CD4-positive, alpha-beta memory T cell (primary cell): ENCODE measurements at regions not wholly inside any gene's neighbourhood (a gene's known extent, or its start where the extent isn't known, plus 50 kb on each side); places are given as distances from the start of the nearest gene placed in this dataset.
A peak's percentile ranks its signal among the peaks of the same experiment; 100 is the strongest.

Source experiments
- CTCF ChIA-PET: fragments of 350-600 bp; sonication (Branson Sonifier 250); formaldehyde crosslinking; loops from one replicate; lab custom pipeline; 2021; ENCODE audit warnings: inconsistent platforms; ENCODE audit not compliant: partially characterized antibody; lab: Charles Lee
- POLR2A ChIA-PET: fragments of 350-600 bp; sonication (Branson Sonifier 250); formaldehyde crosslinking; loops from one replicate; lab custom pipeline; 2021; ENCODE audit not compliant: partially characterized antibody; lab: Charles Lee
- DNase-seq, 5 donors: peaks; one replicate each; pipeline versions ENCODE4 v3.0.0 to v3.0.0-alpha.2; 2020 to 2022; ENCODE audit warnings: mixed read lengths in 1 of 5
- H3K27ac ChIP-seq: one replicate; pipeline ENCODE4 v1.7.0; 2013; ENCODE audit warnings: low read depth, low read length
- H3K27me3 ChIP-seq: 2 replicates; pipeline ENCODE4 v1.7.0; 2013; ENCODE audit warnings: mild to moderate bottlenecking, low read length, moderate library complexity; ENCODE audit not compliant: insufficient read depth
- H3K36me3 ChIP-seq: 2 replicates; pipeline ENCODE4 v1.7.0; 2013; ENCODE audit warnings: mild to moderate bottlenecking, low read length, moderate library complexity; ENCODE audit not compliant: insufficient read depth
- H3K4me1 ChIP-seq: 2 replicates; pipeline ENCODE4 v1.7.0; 2013; ENCODE audit warnings: mild to moderate bottlenecking, low read length, moderate library complexity; ENCODE audit not compliant: insufficient read depth
- H3K4me3 ChIP-seq, 2 donors: one replicate each; pipeline ENCODE4 v1.7.0; 2013; ENCODE audit warnings: low read length in 2 of 2, mild to moderate bottlenecking in 1 of 2
- H3K9me3 ChIP-seq, 2 donors: one replicate each; pipeline ENCODE4 v1.7.0; 2013; ENCODE audit warnings: low read length in 2 of 2, control low read depth in 1 of 2; ENCODE audit not compliant: control insufficient read depth in 1 of 2
- H3K27ac Mint-ChIP-seq, 7 donors: one replicate each; pipeline ENCODE4 v1.8.0; 2020 to 2021; ENCODE audit warnings: mixed read lengths in 7 of 7, mild to moderate bottlenecking in 6 of 7, inconsistent platforms in 3 of 7, moderate library complexity in 3 of 7
- H3K27me3 Mint-ChIP-seq, 2 donors: one replicate each; pipeline ENCODE4 v1.8.0; 2020 to 2021; ENCODE audit warnings: mixed read lengths in 2 of 2
- H3K36me3 Mint-ChIP-seq, 2 donors: one replicate each; pipeline ENCODE4 v1.8.0; 2020 to 2021; ENCODE audit warnings: mixed read lengths in 2 of 2, inconsistent platforms in 1 of 2, mild to moderate bottlenecking in 1 of 2
- H3K4me1 Mint-ChIP-seq, 4 donors: one replicate each; pipeline ENCODE4 v1.8.0; 2020 to 2021; ENCODE audit warnings: mixed read lengths in 4 of 4, mild to moderate bottlenecking in 1 of 4
- H3K4me3 Mint-ChIP-seq, 8 donors: one replicate each; pipeline ENCODE4 v1.8.0; 2020 to 2021; ENCODE audit warnings: mixed read lengths in 8 of 8, mild to moderate bottlenecking in 7 of 8, moderate library complexity in 6 of 8, inconsistent platforms in 3 of 8
- H3K9me3 Mint-ChIP-seq, 8 donors: one replicate each; pipeline ENCODE4 v1.8.0; 2020 to 2021; ENCODE audit warnings: mixed read lengths in 8 of 8, mild to moderate bottlenecking in 5 of 8, inconsistent platforms in 3 of 8, moderate library complexity in 1 of 8
- intact Hi-C: fragments of 100-400 bp; cut with micrococcal nuclease; formaldehyde crosslinking; loops from one replicate; pipeline ENCODE4 v1.15.1; 2023

DNA sequence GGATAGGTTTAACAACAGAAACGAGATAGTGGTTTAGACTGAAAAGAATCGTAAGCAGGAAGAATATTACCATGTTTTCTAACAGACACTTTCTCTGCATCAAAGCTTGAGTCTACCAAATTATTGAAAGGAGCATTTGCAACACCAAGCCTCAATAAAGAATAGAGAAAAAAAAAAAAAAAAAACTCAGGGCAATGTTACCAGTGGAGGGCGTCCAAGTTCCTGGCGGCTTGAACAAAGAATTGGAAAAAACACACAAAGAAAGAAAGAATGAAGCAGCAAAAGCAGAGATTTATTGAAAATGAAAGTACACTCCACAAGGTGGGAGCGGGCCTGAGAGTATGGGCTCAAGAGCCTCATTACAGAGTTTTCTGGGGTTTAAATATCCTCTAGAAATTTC is 686.5 kb upstream of the ADGRL2 start:
- H3K9me3 ChIP-seq, result no peaks in the 10 kb centered on the region
- ChIA-PET CTCF (no interaction called here), POLR2A (no interaction called here)
- DNase-seq, result no peak
- H3K4me3 ChIP-seq, result no peak overlapping the region
- intact Hi-C loops, result no loop called here
- Mint-ChIP-seq H3K27me3 (no peaks in the 10 kb centered on the region), H3K36me3 (no peaks in the 10 kb centered on the region), H3K4me1 (no peaks in the 10 kb centered on the region), H3K4me3 (no peak overlapping the region), H3K27ac (peak overlapping the region in 1 of 7 donors; percentile 3), H3K9me3 (peaks cover 0 to 12% (median 5%) of the 10 kb centered on the region in 8 donors)
- no peak overlapping the region for H3K27ac ChIP-seq
- H3K4me1 ChIP-seq, result no peaks in the 10 kb centered on the region
- H3K27me3 ChIP-seq, result no peaks in the 10 kb centered on the region
- no peaks in the 10 kb centered on the region for H3K36me3 ChIP-seq

GRCh38 chr1:81113688-81114087 is 687.0 kb upstream of the ADGRL2 start:
- intact Hi-C loops, result no loop called here
- Mint-ChIP-seq H3K36me3 (no peaks in the 10 kb centered on the region), H3K4me1 (no peaks in the 10 kb centered on the region), H3K27ac (no peak overlapping the region), H3K27me3 (no peaks in the 10 kb centered on the region), H3K4me3 (no peak overlapping the region), H3K9me3 (peaks cover 0 to 12% (median 5%) of the 10 kb centered on the region in 8 donors)
- Histone ChIP-seq H3K36me3 (no peaks in the 10 kb centered on the region), H3K27ac (no peak overlapping the region), H3K4me1 (no peaks in the 10 kb centered on the region), H3K27me3 (no peaks in the 10 kb centered on the region), H3K4me3 (no peak overlapping the region), H3K9me3 (no peaks in the 10 kb centered on the region)
- CTCF ChIA-PET, result interaction anchor here (1.7 kb wide), 1 partner anchor 8 kb away, joined by 4 read pairs; no protein-coding TSS in a partner anchor
- no peak for DNase-seq
- POLR2A ChIA-PET, result no interaction called here

DNA sequence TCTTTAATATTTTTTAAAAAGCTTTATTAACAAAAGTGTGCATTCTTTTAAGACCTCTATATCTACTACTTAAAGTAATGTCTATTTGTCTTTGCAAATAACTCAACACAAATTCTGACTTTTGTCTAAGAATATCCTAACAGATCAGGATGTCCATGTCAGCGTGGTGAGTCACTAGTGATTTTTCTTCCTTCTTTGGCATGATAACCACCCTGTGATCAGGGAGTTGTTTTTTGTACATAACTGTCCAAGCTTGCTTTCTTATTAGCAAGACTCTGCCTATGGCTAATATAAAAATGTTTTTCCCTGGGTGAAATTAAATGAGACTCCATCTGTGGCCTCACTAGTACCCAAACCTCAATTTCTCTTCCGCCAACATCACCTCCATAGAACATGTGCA is 688.9 kb upstream of the ADGRL2 start:
- Mint-ChIP-seq H3K4me1 (no peaks in the 10 kb centered on the region), H3K4me3 (no peak overlapping the region), H3K9me3 (peaks cover 0 to 20% (median 10%) of the 10 kb centered on the region in 8 donors), H3K27me3 (no peaks in the 10 kb centered on the region), H3K36me3 (no peaks in the 10 kb centered on the region), H3K27ac (no peak overlapping the region)
- H3K9me3 ChIP-seq, result no peaks in the 10 kb centered on the region
- no peaks in the 10 kb centered on the region for H3K36me3 ChIP-seq
- ChIA-PET POLR2A (no interaction called here), CTCF (interaction anchor here (1.7 kb wide), 1 partner anchor 10 kb away, joined by 4 read pairs; no protein-coding TSS in a partner anchor)
- DNase-seq, result no peak
- H3K4me3 ChIP-seq, result no peak overlapping the region
- intact Hi-C loops, result no loop called here
- H3K27ac ChIP-seq, result no peak overlapping the region
- no peaks in the 10 kb centered on the region for H3K27me3 ChIP-seq
- no peaks in the 10 kb centered on the region for H3K4me1 ChIP-seq

DNA sequence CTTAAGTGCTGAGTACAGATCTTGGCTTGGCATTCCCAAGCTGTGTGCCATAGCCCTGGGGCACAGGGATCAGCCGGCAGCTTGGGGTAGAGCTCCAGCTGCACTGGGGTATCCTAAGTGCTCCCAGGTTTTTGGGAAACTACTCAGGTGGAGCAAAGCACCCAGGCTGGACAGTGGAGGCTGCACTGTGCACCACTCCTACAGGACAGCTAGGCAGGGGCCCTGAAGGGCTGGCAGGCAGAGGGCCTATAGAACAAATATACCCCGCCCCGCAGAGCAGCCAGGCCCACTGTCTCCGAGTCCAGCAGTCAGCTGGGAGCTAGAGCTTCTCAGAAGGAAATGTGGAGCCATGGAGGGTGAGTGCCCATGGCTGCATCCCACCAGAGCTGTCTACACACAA is 691.7 kb upstream of the ADGRL2 start:
- Histone ChIP-seq H3K36me3 (no peaks in the 10 kb centered on the region), H3K9me3 (no peaks in the 10 kb centered on the region), H3K27ac (no peak overlapping the region), H3K27me3 (no peaks in the 10 kb centered on the region), H3K4me1 (no peaks in the 10 kb centered on the region), H3K4me3 (no peak overlapping the region)
- Mint-ChIP-seq H3K4me1 (no peaks in the 10 kb centered on the region), H3K27ac (no peak overlapping the region), H3K27me3 (no peaks in the 10 kb centered on the region), H3K4me3 (no peak overlapping the region), H3K36me3 (no peaks in the 10 kb centered on the region), H3K9me3 (peaks cover 0 to 14% (median 8%) of the 10 kb centered on the region in 8 donors)
- POLR2A ChIA-PET, result no interaction called here
- intact Hi-C loops, result no loop called here
- DNase-seq, result peak in 1 of 5 donors; percentile 37
- CTCF ChIA-PET, result no interaction called here

DNA sequence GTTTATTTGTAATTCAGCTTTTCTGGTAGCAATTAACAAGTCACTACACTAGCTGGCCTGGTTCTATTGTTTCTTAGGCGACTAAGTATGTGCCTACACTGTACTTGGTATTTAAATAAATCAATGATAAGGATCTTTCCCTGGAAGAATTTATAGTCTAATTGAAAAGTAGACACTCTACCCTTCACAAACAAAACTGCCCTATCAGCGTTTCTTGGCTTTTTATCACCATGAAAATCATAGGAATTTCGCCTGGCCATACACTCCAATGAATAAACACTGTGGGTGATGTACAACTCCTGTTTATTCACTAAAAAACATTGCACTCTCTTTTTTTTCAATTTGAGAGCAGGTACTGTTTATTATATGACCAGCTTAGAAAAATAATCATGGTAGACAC is 702.9 kb upstream of the ADGRL2 start:
- no peaks in the 10 kb centered on the region for H3K27me3 Mint-ChIP-seq
- H3K4me1 Mint-ChIP-seq, result no peaks in the 10 kb centered on the region
- H3K27ac Mint-ChIP-seq, result no peak overlapping the region
- intact Hi-C loops, result no loop called here
- Histone ChIP-seq H3K4me3 (no peak overlapping the region), H3K27ac (no peak overlapping the region), H3K9me3 (no peaks in the 10 kb centered on the region), H3K4me1 (no peaks in the 10 kb centered on the region), H3K36me3 (no peaks in the 10 kb centered on the region), H3K27me3 (no peaks in the 10 kb centered on the region)
- POLR2A ChIA-PET, result no interaction called here
- no peaks in the 10 kb centered on the region for H3K36me3 Mint-ChIP-seq
- no peak overlapping the region for H3K4me3 Mint-ChIP-seq
- no peak for DNase-seq
- CTCF ChIA-PET, result no interaction called here
- H3K9me3 Mint-ChIP-seq, result peaks cover 0 to 17% (median 4%) of the 10 kb centered on the region in 8 donors

DNA sequence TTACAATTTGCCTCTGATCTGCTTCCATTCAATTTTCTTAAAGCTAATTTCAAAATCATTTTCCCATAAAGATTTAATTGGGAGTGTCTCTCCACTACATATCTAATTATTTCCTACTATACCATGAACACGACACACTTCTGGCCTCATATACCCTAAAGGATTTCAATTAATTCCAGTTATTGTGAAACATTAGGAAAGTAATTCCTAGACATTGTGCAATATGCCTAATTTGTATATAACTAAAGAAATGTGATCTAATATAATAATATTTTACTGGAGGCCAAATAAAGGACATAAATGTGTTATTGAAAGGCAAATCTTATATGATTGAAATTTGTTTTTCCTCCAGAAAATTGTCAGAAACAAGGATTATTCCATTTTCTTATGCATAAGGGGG is 727.2 kb upstream of the ADGRL2 start:
- intact Hi-C loops, result no loop called here
- POLR2A ChIA-PET, result no interaction called here
- CTCF ChIA-PET, result no interaction called here
- Mint-ChIP-seq H3K9me3 (peaks cover 0 to 4% (median 2%) of the 10 kb centered on the region in 8 donors), H3K4me1 (no peaks in the 10 kb centered on the region), H3K27ac (no peak overlapping the region), H3K36me3 (no peaks in the 10 kb centered on the region), H3K27me3 (no peaks in the 10 kb centered on the region), H3K4me3 (no peak overlapping the region)
- no peaks in the 10 kb centered on the region for H3K4me1 ChIP-seq
- H3K36me3 ChIP-seq, result no peaks in the 10 kb centered on the region
- H3K9me3 ChIP-seq, result no peaks in the 10 kb centered on the region
- no peak for DNase-seq
- no peaks in the 10 kb centered on the region for H3K27me3 ChIP-seq
- no peak overlapping the region for H3K4me3 ChIP-seq
- H3K27ac ChIP-seq, result no peak overlapping the region

GRCh38 chr1:81071969-81072753 is 728.6 kb upstream of the ADGRL2 start:
- H3K27ac Mint-ChIP-seq, result no peak overlapping the region
- no peaks in the 10 kb centered on the region for H3K36me3 ChIP-seq
- ChIA-PET POLR2A (no interaction called here), CTCF (no interaction called here)
- H3K36me3 Mint-ChIP-seq, result no peaks in the 10 kb centered on the region
- H3K27me3 Mint-ChIP-seq, result no peaks in the 10 kb centered on the region
- H3K4me1 ChIP-seq, result no peaks in the 10 kb centered on the region
- H3K4me1 Mint-ChIP-seq, result no peaks in the 10 kb centered on the region
- DNase-seq, result no peak
- H3K4me3 Mint-ChIP-seq, result no peak overlapping the region
- no peak overlapping the region for H3K4me3 ChIP-seq
- intact Hi-C loops, result no loop called here
- no peaks in the 10 kb centered on the region for H3K27me3 ChIP-seq
- H3K9me3 Mint-ChIP-seq, result peaks cover 0 to 5% (median 4%) of the 10 kb centered on the region in 8 donors
- H3K9me3 ChIP-seq, result no peaks in the 10 kb centered on the region
- no peak overlapping the region for H3K27ac ChIP-seq
